KOPT-K1 (cell line): ENCODE measurements at regions not wholly inside any gene's neighbourhood (a gene's known extent, or its start where the extent isn't known, plus 50 kb on each side); places are given as distances from the start of the nearest gene placed in this dataset.

Experiments
- H3K27ac ChIP-seq: fragments of 200-600 bp; sonication (generic); 2 replicates; pipeline ENCODE4 v1.5.1; 2016; ENCODE audit warnings: antibody characterized with exemption, mild to moderate bottlenecking, low read depth, low read length; ENCODE audit not compliant: poor library complexity, severe bottlenecking
- H3K36me3 ChIP-seq: fragments of 200-600 bp; sonication (generic); 2 replicates; pipeline ENCODE4 v1.5.1; 2017; ENCODE audit warnings: antibody characterized with exemption, mild to moderate bottlenecking, low read length, moderate library complexity; ENCODE audit not compliant: insufficient read depth
- H3K9me3 ChIP-seq: fragments of 200-600 bp; sonication (generic); 2 replicates; pipeline ENCODE4 v1.5.1; 2017; ENCODE audit warnings: antibody characterized with exemption, low read length, mild to moderate bottlenecking; ENCODE audit not compliant: insufficient read depth, poor library complexity, severe bottlenecking

- no peaks in the 10 kb centered on the region for H3K36me3 ChIP-seq
- peaks cover 4% of the 10 kb centered on the region for H3K9me3 ChIP-seq
- no peak overlapping the region for H3K27ac ChIP-seq
Observed at GRCh38 chr19:20254121-20254520, 87.1 kb downstream of the ZNF486 start.

GRCh38 chr19:20252613-20253012 is 85.6 kb downstream of the ZNF486 start:
- Histone ChIP-seq H3K36me3 (no peaks in the 10 kb centered on the region), H3K27ac (no peak overlapping the region), H3K9me3 (peaks cover 1% of the 10 kb centered on the region)

GRCh38 chr19:20250627-20251026 is 83.6 kb downstream of the ZNF486 start:
- H3K36me3 ChIP-seq = no peaks in the 10 kb centered on the region
- no peaks in the 10 kb centered on the region for H3K9me3 ChIP-seq
- H3K27ac ChIP-seq = no peak overlapping the region

GRCh38 chr19:20250121-20250520 is 83.1 kb downstream of the ZNF486 start:
- no peak overlapping the region for H3K27ac ChIP-seq
- H3K9me3 ChIP-seq = no peaks in the 10 kb centered on the region
- no peaks in the 10 kb centered on the region for H3K36me3 ChIP-seq
